Loucy (cell line): ENCODE measurements at regions not wholly inside any gene's neighbourhood (a gene's known extent, or its start where the extent isn't known, plus 50 kb on each side); places are given as distances from the start of the nearest gene placed in this dataset.

ENCODE experiments used
- H2AFZ ChIP-seq: fragments of 200-600 bp; sonication (generic); 2 replicates; pipeline ENCODE4 v1.6.0; 2016; ENCODE audit warnings: antibody characterized with exemption, mild to moderate bottlenecking, low read length, moderate library complexity
- H3F3A ChIP-seq: fragments of 200-600 bp; 2 replicates; pipeline ENCODE4 v1.6.0; 2016; ENCODE audit warnings: antibody characterized with exemption, low read depth, mild to moderate bottlenecking
- H3K27me3 ChIP-seq: fragments of 200-600 bp; sonication (generic); 2 replicates; pipeline ENCODE4 v1.6.1; 2014; ENCODE audit warnings: low read length, mild to moderate bottlenecking; ENCODE audit not compliant: insufficient read depth, poor library complexity, severe bottlenecking
- H3K36me3 ChIP-seq: fragments of 200-600 bp; sonication (generic); 2 replicates; pipeline ENCODE4 v1.6.1; 2016; ENCODE audit warnings: low read length; ENCODE audit not compliant: insufficient read depth
- H3K4me1 ChIP-seq: fragments of 200-600 bp; sonication (generic); 2 replicates; pipeline ENCODE4 v1.5.1; 2014; ENCODE audit warnings: low read length, mild to moderate bottlenecking; ENCODE audit not compliant: insufficient read depth, poor library complexity, severe bottlenecking
- H3K4me2 ChIP-seq: fragments of 200-600 bp; sonication (generic); 2 replicates; pipeline ENCODE4 v1.6.0; 2014; ENCODE audit warnings: antibody characterized with exemption, low read length, low read depth, mild to moderate bottlenecking; ENCODE audit not compliant: poor library complexity, severe bottlenecking
- H3K4me3 ChIP-seq: fragments of 200-600 bp; sonication (generic); 2 replicates; pipeline ENCODE4 v1.5.1; 2014; ENCODE audit warnings: low read length, mild to moderate bottlenecking, mixed read lengths; ENCODE audit not compliant: poor library complexity, severe bottlenecking
- H3K79me2 ChIP-seq: fragments of 200-600 bp; sonication (generic); 2 replicates; pipeline ENCODE4 v1.6.1; 2014; ENCODE audit warnings: low read length; ENCODE audit not compliant: insufficient read depth
- H3K9ac ChIP-seq: fragments of 200-600 bp; sonication (generic); 2 replicates; pipeline ENCODE4 v1.6.0; 2014; ENCODE audit warnings: mild to moderate bottlenecking, low read depth, low read length, moderate library complexity; ENCODE audit not compliant: poor library complexity, severe bottlenecking
- H3K9me2 ChIP-seq: fragments of 200-600 bp; sonication (generic); replicated peaks from 2 replicates; pipeline ENCODE4 v1.6.1; 2016; ENCODE audit warnings: low read depth, low read length, mixed read lengths
- H3K9me3 ChIP-seq: fragments of 200-600 bp; sonication (generic); 2 replicates; pipeline ENCODE4 v1.6.1; 2014; ENCODE audit warnings: mild to moderate bottlenecking, antibody characterized with exemption, low read length, low read depth; ENCODE audit not compliant: insufficient read depth
- H4K20me1 ChIP-seq: fragments of 200-600 bp; sonication (generic); 2 replicates; pipeline ENCODE4 v1.6.0; 2014; ENCODE audit warnings: antibody characterized with exemption, low read length, mild to moderate bottlenecking; ENCODE audit not compliant: insufficient read depth, poor library complexity, severe bottlenecking
- CTCF ChIP-seq: fragments of 200-600 bp; sonication (generic); conservative IDR thresholded peaks from 2 replicates; pipeline ENCODE4 v1.5.1; 2014; ENCODE audit warnings: mild to moderate bottlenecking, antibody characterized with exemption, low read length
- EZH2phosphoT487 ChIP-seq: fragments of 200-600 bp; IDR thresholded peaks from 2 replicates; pipeline ENCODE4 v1.6.1; 2018; ENCODE audit warnings: antibody characterized with exemption, mild to moderate bottlenecking, moderate library complexity, borderline replicate concordance

GRCh38 chr13:90622541-90622940 lies 724.9 kb upstream of the MIR17HG start:
- Histone ChIP-seq H3K9me3 (no peaks in the 10 kb centered on the region), H3K79me2 (no peaks in the 10 kb centered on the region), H3K9me2 (no peaks in the 10 kb centered on the region), H3K4me1 (no peaks in the 10 kb centered on the region), H3K4me3 (no peak overlapping the region), H3K27me3 (no peaks in the 10 kb centered on the region), H3F3A (no peaks in the 10 kb centered on the region), H4K20me1 (no peaks in the 10 kb centered on the region), H3K36me3 (no peaks in the 10 kb centered on the region), H3K4me2 (no peak overlapping the region), H2AFZ (no peak overlapping the region), H3K9ac (no peak overlapping the region)
- no peak for TF ChIP-seq CTCF
- TF ChIP-seq EZH2phosphoT487: no peak

- Histone ChIP-seq H3K9ac (no peak overlapping the region), H3K9me2 (no peaks in the 10 kb centered on the region), H3K4me3 (no peak overlapping the region), H3K36me3 (no peaks in the 10 kb centered on the region), H3F3A (no peaks in the 10 kb centered on the region), H3K9me3 (no peaks in the 10 kb centered on the region), H3K4me1 (no peaks in the 10 kb centered on the region), H3K27me3 (no peaks in the 10 kb centered on the region), H2AFZ (no peak overlapping the region), H3K79me2 (no peaks in the 10 kb centered on the region), H4K20me1 (no peaks in the 10 kb centered on the region), H3K4me2 (no peak overlapping the region)
- no peak for TF ChIP-seq EZH2phosphoT487
- TF ChIP-seq CTCF: no peak
These were observed 724.0 kb upstream of the MIR17HG start for GRCh38 chr13:90623318-90624011.

GRCh38 chr13:90627813-90628212 lies 719.7 kb upstream of the MIR17HG start:
- H3K27me3 ChIP-seq: no peaks in the 10 kb centered on the region
- H3F3A ChIP-seq: no peaks in the 10 kb centered on the region
- H3K4me2 ChIP-seq: no peak overlapping the region
- H3K4me3 ChIP-seq: no peak overlapping the region
- no peaks in the 10 kb centered on the region for H3K79me2 ChIP-seq
- H3K36me3 ChIP-seq: no peaks in the 10 kb centered on the region
- no peaks in the 10 kb centered on the region for H3K9me2 ChIP-seq
- TF ChIP-seq CTCF (no peak), EZH2phosphoT487 (no peak)
- no peaks in the 10 kb centered on the region for H4K20me1 ChIP-seq
- no peaks in the 10 kb centered on the region for H3K9me3 ChIP-seq
- H2AFZ ChIP-seq: no peak overlapping the region
- no peaks in the 10 kb centered on the region for H3K4me1 ChIP-seq
- no peak overlapping the region for H3K9ac ChIP-seq
